C4-2B (cell line): ENCODE measurements at regions not wholly inside any gene's neighbourhood (a gene's known extent, or its start where the extent isn't known, plus 50 kb on each side); places are given as distances from the start of the nearest gene placed in this dataset.

ENCODE experiments used
- CTCF ChIP-seq: fragments of 450-650 bp; conservative IDR thresholded peaks from 2 replicates; pipeline ENCODE4 v1.5.1; 2017; ENCODE audit warnings: mild to moderate bottlenecking
- ZFX ChIP-seq: fragments of 450-650 bp; IDR thresholded peaks from 2 replicates; pipeline ENCODE4 v1.6.1; 2017

GRCh38 chr14:76686646-76687045, 74.6 kb upstream of the VASH1 start:
- no peak for TF ChIP-seq CTCF
- TF ChIP-seq ZFX: no peak
